B cell (primary cell): ENCODE measurements at regions not wholly inside any gene's neighbourhood (a gene's known extent, or its start where the extent isn't known, plus 50 kb on each side); places are given as distances from the start of the nearest gene placed in this dataset.

Source experiments
- ATAC-seq: fragments of 200-7000 bp; cut with Tn5 transposase; one replicate; pipeline ENCODE4 v1.10.0; 2021; ENCODE audit warnings: low read depth, mild to moderate bottlenecking, moderate number of reproducible peaks, moderate library complexity
- CTCF ChIA-PET: fragments of 350-600 bp; sonication (Branson Sonifier 250); formaldehyde crosslinking; loops from one replicate; lab custom pipeline; 2021; ENCODE audit warnings: antibody characterized with exemption, inconsistent platforms; lab: Charles Lee
- POLR2A ChIA-PET: fragments of 350-600 bp; sonication (Branson Sonifier 250); formaldehyde crosslinking; loops from one replicate; lab custom pipeline; 2021; ENCODE audit warnings: antibody characterized with exemption; lab: Charles Lee
- DNase-seq: peaks from one replicate; pipeline ENCODE4 v3.0.0; 2013
- H2AFZ ChIP-seq: 2 replicates; pipeline ENCODE4 v1.6.1; 2012; ENCODE audit warnings: mild to moderate bottlenecking, low read depth, low read length; ENCODE audit not compliant: insufficient read depth, poor library complexity, severe bottlenecking
- H3K27ac ChIP-seq, 2 donors: 1 replicate in 1 of 2; 2 replicates in 1 of 2; pipeline ENCODE4 v1.5.1; 2012 to 2013; ENCODE audit warnings: low read length in 2 of 2, mild to moderate bottlenecking in 2 of 2, moderate library complexity in 1 of 2
- H3K27me3 ChIP-seq, 4 experiments: fragments of 200-600 bp in 1 of 4; sonication (generic) in 1 of 4; replicated peaks in 1 of 4; 1 replicate in 2 of 4; 2 replicates in 2 of 4; pipeline versions ENCODE4 v1.6.1 to v1.7.0; 2013 to 2016; ENCODE audit warnings: low read length in 3 of 4, mild to moderate bottlenecking in 2 of 4, mixed read lengths in 1 of 4, moderate library complexity in 1 of 4; ENCODE audit not compliant: insufficient read depth in 4 of 4, control insufficient read depth in 3 of 4; ENCODE audit errors: control extremely low read depth in 1 of 4
- H3K36me3 ChIP-seq, 2 experiments: replicated peaks in 1 of 2; 1 replicate in 1 of 2; 2 replicates in 1 of 2; pipeline versions ENCODE4 v1.6.1 to v1.7.1; 2013; ENCODE audit warnings: low read length in 1 of 2; ENCODE audit not compliant: insufficient read depth in 2 of 2, control insufficient read depth in 1 of 2; ENCODE audit errors: control extremely low read depth in 1 of 2, extremely low read depth in 1 of 2
- H3K4me1 ChIP-seq, 2 donors: fragments of 200-600 bp in 1 of 2; sonication (generic) in 1 of 2; 1 replicate in 1 of 2; 2 replicates in 1 of 2; pipeline versions ENCODE4 v1.5.1 to v1.6.1; 2013 to 2017; ENCODE audit warnings: low read length in 2 of 2; ENCODE audit not compliant: control insufficient read depth in 2 of 2, insufficient read depth in 2 of 2
- H3K4me2 ChIP-seq: replicated peaks from 2 replicates; pipeline ENCODE3; 2012; ENCODE audit warnings: mild to moderate bottlenecking, low read depth, low read length; ENCODE audit not compliant: poor library complexity, severe bottlenecking
- H3K4me3 ChIP-seq, 5 experiments: fragments of 200-600 bp in 1 of 5; sonication (generic) in 1 of 5; 1 replicate in 3 of 5; 2 replicates in 2 of 5; pipeline versions ENCODE4 v1.5.1 to v1.7.0; 2011 to 2016; ENCODE audit warnings: low read length in 4 of 5, mild to moderate bottlenecking in 4 of 5, low read depth in 2 of 5, control low read depth in 1 of 5, moderate library complexity in 1 of 5; ENCODE audit not compliant: insufficient read depth in 1 of 5; ENCODE audit errors: control extremely low read depth in 1 of 5, extremely low read depth in 1 of 5
- H3K79me2 ChIP-seq: fragments of 200-600 bp; sonication (generic); one replicate; pipeline ENCODE4 v1.6.0; 2016; ENCODE audit warnings: low read length; ENCODE audit not compliant: control insufficient read depth, insufficient read depth
- H3K9ac ChIP-seq: fragments of 200-600 bp; sonication (generic); 2 replicates; pipeline ENCODE4 v1.6.1; 2017; ENCODE audit warnings: mild to moderate bottlenecking, low read length, moderate library complexity
- H3K9me3 ChIP-seq, 3 donors: one replicate each; pipeline versions ENCODE4 v1.6.1 to v1.7.1; 2013; ENCODE audit warnings: low read length in 2 of 3; ENCODE audit not compliant: control insufficient read depth in 2 of 3, insufficient read depth in 1 of 3; ENCODE audit errors: control extremely low read depth in 1 of 3
- H4K20me1 ChIP-seq: 2 replicates; pipeline ENCODE4 v1.6.0; 2012; ENCODE audit warnings: mild to moderate bottlenecking, low read length; ENCODE audit not compliant: insufficient read depth, control insufficient read depth, poor library complexity, severe bottlenecking
- H3K27ac Mint-ChIP-seq: one replicate; pipeline ENCODE4 v1.8.0; 2021; ENCODE audit warnings: mixed read lengths
- H3K27me3 Mint-ChIP-seq: one replicate; pipeline ENCODE4 v1.8.0; 2021; ENCODE audit warnings: mixed read lengths
- H3K4me1 Mint-ChIP-seq: one replicate; pipeline ENCODE4 v1.8.0; 2021; ENCODE audit warnings: mixed read lengths
- H3K4me3 Mint-ChIP-seq: one replicate; pipeline ENCODE4 v1.8.0; 2021; ENCODE audit warnings: mixed read lengths
- H3K9me3 Mint-ChIP-seq: one replicate; pipeline ENCODE4 v1.8.0; 2022; ENCODE audit warnings: mixed read lengths; ENCODE audit not compliant: insufficient read depth
- CTCF ChIP-seq: fragments of 200-600 bp; IDR thresholded peaks from one replicate; pipeline ENCODE4 v1.8.0; 2022; ENCODE audit warnings: antibody characterized with exemption, mild to moderate bottlenecking
- EZH2 ChIP-seq: IDR thresholded peaks from 2 replicates; pipeline ENCODE4 v1.6.1; 2012; ENCODE audit warnings: borderline replicate concordance, low read depth, mild to moderate bottlenecking, moderate library complexity, low read length; ENCODE audit not compliant: insufficient read depth, poor library complexity, severe bottlenecking
- WGBS: methylation state at CpG from one replicate; pipeline ENCODE4 v1.1.5; 2013; ENCODE audit warnings: missing lambda C conversion rate; ENCODE audit not compliant: insufficient coverage; 5-methylcytosine and 5-hydroxymethylcytosine counted together
- intact Hi-C: fragments of 100-400 bp; cut with micrococcal nuclease; formaldehyde crosslinking; loops from one replicate; pipeline ENCODE4 v1.10.0; 2022

GRCh38 chr12:102344691-102345090 lies 135.7 kb downstream of the IGF1 start:
- H3K4me1 ChIP-seq, result no peaks in the 10 kb centered on the region
- H3K4me2 ChIP-seq, result no peak overlapping the region
- Mint-ChIP-seq H3K4me1 (no peaks in the 10 kb centered on the region), H3K9me3 (peaks cover 4% of the 10 kb centered on the region), H3K27ac (no peak overlapping the region), H3K4me3 (no peak overlapping the region), H3K27me3 (no peaks in the 10 kb centered on the region)
- H3K79me2 ChIP-seq, result no peaks in the 10 kb centered on the region
- ChIA-PET CTCF (no interaction called here), POLR2A (no interaction called here)
- no peak overlapping the region for H2AFZ ChIP-seq
- no peak overlapping the region for H3K9ac ChIP-seq
- no peaks in the 10 kb centered on the region for H3K36me3 ChIP-seq
- no peak overlapping the region for H3K4me3 ChIP-seq
- no peak overlapping the region for H3K27ac ChIP-seq
- DNase-seq (no peak), ATAC-seq (no peak)
- H3K27me3 ChIP-seq, result no peaks in the 10 kb centered on the region
- intact Hi-C loops, result no loop called here
- TF ChIP-seq EZH2 (no peak), CTCF (no peak)
- no peaks in the 10 kb centered on the region for H4K20me1 ChIP-seq
- no peaks in the 10 kb centered on the region for H3K9me3 ChIP-seq

GRCh38 chr12:102343361-102344121 lies 136.8 kb downstream of the IGF1 start:
- ChIA-PET POLR2A (no interaction called here), CTCF (interaction anchor here (1.3 kb wide), 1 partner anchor 11 kb away, joined by 3 read pairs; no protein-coding TSS in a partner anchor)
- no peak overlapping the region for H3K27ac Mint-ChIP-seq
- no peaks in the 10 kb centered on the region for H3K4me1 Mint-ChIP-seq
- Histone ChIP-seq H3K27ac (no peak overlapping the region), H2AFZ (no peak overlapping the region), H3K9me3 (no peaks in the 10 kb centered on the region), H3K79me2 (no peaks in the 10 kb centered on the region), H3K36me3 (no peaks in the 10 kb centered on the region), H3K4me1 (no peaks in the 10 kb centered on the region), H4K20me1 (no peaks in the 10 kb centered on the region), H3K4me3 (no peak overlapping the region), H3K9ac (no peak overlapping the region), H3K27me3 (no peaks in the 10 kb centered on the region), H3K4me2 (no peak overlapping the region)
- ATAC-seq, result no peak
- WGBS, result no CpG with 5 or more reads among the region's 1 CpG
- TF ChIP-seq EZH2 (no peak), CTCF (no peak)
- no peak overlapping the region for H3K4me3 Mint-ChIP-seq
- DNase-seq, result no peak
- intact Hi-C loops, result no loop called here
- H3K9me3 Mint-ChIP-seq, result peaks cover 4% of the 10 kb centered on the region
- H3K27me3 Mint-ChIP-seq, result peaks cover 5% of the 10 kb centered on the region
